SK-MEL-5 (cell line): ENCODE measurements at regions not wholly inside any gene's neighbourhood (a gene's known extent, or its start where the extent isn't known, plus 50 kb on each side); places are given as distances from the start of the nearest gene placed in this dataset.

Experiments used
- DNase-seq: peaks from one replicate; pipeline ENCODE4 v3.0.0-alpha.2; 2016; ENCODE audit warnings: low read depth, low spot score
- in situ Hi-C: cut with HindIII; loops from 2 replicates; pipeline ENCODE4 v1.10.0; 2016; ENCODE audit warnings: low sequenced_read_pairs, high pct_unique_total_duplicates, low pct_unique_long_range_greater_than_20kb

GRCh38 chr15:99440551-99441443, 125.0 kb upstream of the MEF2A start:
- in situ Hi-C loops, result no loop called here
- DNase-seq, result no peak

DNA sequence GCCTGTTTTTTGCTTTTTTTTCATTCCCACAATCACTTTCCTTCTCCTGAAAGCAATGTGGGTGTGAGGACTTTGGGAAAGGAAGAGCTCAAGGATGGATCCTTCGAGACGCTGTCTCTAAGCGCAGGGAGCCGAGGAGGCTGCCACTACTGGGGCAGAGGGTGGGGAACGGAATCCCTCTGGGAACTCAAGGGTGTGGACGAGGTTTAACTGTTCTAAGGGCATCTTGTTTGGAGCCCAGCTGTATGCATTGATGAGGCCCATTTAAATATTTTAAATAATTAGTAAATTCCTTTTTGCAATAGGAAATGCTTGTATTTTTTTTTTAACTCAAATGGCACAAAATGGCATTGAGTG, 124.4 kb upstream of the MEF2A start:
- in situ Hi-C loops, result no loop called here

DNA sequence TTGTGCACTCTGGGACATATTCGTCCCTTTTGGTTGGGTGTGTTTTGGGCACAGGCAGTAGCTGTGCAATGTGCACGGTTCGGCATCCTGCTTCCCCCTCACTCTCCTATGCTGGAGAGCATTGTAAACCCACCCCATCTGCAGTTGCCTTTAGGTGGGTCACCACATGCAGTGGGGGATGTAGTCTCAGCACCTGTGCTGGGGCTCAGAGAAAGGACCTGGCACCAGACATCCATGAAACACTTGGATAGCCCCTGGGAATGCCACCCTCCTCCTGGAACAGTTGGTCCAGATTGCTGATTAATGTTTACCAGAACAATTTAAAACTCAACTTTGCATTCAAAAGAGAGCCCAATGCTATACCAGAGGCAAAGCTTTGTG, 123.9 kb upstream of the MEF2A start:
- in situ Hi-C loops, result no loop called here
- DNase-seq, result no peak

More for the DNA sequence above, 124.4 kb upstream of the MEF2A start:
- no peak for DNase-seq

DNA sequence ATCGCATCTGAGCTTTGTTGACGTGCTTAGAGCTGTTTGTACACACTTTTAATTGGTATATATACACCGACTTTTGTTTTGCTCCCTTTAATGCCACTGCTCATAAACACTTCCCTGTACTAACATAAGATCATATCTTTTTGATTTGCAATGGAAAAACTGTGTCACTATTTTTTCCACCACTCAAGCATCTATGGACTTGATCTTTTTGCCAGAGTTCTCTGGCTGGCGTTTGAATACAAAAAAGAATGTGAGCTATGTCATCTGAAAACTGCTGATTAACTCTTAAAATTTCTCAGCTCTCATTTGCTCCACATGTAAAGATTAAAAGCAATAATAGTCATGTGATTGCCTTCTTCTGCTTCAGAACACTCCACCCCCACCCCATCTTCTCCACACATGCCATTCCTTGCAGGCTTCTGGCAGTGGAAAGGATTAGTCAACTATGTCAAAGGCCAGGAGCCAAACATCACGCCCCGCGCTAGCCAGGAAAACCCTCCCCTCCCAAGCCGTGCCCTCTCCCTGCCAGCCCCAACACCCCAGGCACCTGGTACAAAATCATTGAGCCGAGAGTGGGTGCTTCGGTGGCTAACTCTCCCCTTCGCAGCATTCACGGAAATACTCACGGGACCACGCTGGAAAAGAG, 123.4 kb upstream of the MEF2A start:
- in situ Hi-C loops, result no loop called here
- DNase-seq, result no peak

- in situ Hi-C loops, result no loop called here
- no peak for DNase-seq
These were observed 122.6 kb upstream of the MEF2A start for GRCh38 chr15:99443056-99443756.

DNA sequence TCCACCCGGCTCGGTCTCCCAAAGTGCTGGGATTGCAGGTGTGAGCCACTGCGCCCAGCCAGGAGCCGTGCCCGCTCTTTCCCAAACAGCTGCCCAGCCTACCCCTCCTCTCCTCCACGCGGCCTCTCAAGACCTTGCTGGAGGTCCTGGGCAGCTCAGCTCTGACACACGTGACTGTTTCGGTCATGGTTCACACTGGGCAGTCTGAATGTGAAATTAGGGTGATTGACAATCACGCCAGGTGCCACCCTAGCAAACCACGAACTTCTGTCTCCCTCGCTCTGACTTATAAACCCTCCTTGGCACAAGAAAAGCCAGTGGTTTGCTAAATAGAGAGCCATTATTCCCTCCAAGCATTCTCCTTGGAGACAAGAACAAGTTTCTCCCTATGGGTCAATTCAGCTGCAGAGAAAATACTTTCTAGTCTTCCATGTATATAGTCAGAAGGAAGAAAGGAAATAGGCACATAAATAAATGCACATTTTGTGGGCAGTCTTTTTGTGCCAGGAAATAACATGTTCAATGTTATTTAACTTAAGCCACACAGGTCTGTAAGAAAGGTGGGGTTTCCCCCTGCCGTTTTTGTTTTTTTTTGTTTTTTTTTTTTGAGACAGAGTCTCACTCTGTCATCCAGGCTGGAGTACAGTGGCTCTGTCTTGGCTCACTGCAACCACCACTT, 121.9 kb upstream of the MEF2A start:
- DNase-seq, result no peak
- in situ Hi-C loops, result no loop called here

- DNase-seq, result no peak
These were observed 120.4 kb upstream of the MEF2A start for GRCh38 chr15:99445272-99445850.

GRCh38 chr15:99446565-99447496, 119.0 kb upstream of the MEF2A start:
- DNase-seq, result no peak
- in situ Hi-C loops, result no loop called here

More at GRCh38 chr15:99445272-99445850, 120.4 kb upstream of the MEF2A start:
- in situ Hi-C loops, result no loop called here

GRCh38 chr15:99447497-99448371, 118.0 kb upstream of the MEF2A start:
- in situ Hi-C loops, result no loop called here
- no peak for DNase-seq

GRCh38 chr15:99449514-99449913, 116.3 kb upstream of the MEF2A start:
- in situ Hi-C loops, result no loop called here
- DNase-seq, result no peak

GRCh38 chr15:99450896-99451358, 114.9 kb upstream of the MEF2A start:
- DNase-seq, result no peak
- in situ Hi-C loops, result no loop called here

DNA sequence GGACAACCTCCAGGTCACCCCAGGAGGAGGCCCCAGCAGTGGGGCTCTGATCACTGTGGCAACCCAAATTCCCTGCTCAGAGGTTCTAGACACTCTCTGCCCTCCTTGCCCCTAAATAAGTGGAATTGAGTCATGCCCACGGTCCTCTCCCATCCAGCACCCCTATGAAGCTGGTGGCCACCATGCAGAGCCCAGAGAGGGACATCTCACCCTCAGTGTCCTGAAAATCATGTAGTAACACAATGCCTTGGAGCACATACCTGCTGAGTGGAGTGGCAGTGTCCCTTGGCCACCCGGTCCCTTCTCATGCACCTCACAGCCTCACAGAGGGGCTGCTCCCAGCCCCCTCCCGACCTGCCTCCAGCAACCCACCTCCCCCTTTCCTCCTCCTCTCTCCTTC, 114.3 kb upstream of the MEF2A start:
- in situ Hi-C loops, result no loop called here
- DNase-seq, result no peak

DNA sequence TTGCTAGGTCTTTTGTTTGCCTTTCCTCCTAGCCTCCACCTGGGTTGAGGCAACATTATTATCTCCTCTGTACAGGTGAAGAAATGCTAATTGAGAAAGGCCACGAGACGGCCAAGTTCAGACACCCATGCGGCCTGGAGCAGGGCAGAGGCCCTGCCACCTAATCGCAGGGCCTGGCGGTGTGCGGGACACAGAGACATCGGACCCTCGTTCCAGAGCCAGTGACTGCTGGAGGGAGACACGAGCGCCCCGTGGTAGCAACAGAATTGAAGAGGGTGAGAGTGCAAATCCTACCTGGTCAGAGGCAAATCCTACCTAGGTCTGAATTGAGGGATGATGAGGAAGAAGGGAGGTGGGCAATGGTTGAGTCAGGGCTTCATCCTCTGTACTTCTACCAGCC, 113.8 kb upstream of the MEF2A start:
- DNase-seq, result no peak
- in situ Hi-C loops, result no loop called here

DNA sequence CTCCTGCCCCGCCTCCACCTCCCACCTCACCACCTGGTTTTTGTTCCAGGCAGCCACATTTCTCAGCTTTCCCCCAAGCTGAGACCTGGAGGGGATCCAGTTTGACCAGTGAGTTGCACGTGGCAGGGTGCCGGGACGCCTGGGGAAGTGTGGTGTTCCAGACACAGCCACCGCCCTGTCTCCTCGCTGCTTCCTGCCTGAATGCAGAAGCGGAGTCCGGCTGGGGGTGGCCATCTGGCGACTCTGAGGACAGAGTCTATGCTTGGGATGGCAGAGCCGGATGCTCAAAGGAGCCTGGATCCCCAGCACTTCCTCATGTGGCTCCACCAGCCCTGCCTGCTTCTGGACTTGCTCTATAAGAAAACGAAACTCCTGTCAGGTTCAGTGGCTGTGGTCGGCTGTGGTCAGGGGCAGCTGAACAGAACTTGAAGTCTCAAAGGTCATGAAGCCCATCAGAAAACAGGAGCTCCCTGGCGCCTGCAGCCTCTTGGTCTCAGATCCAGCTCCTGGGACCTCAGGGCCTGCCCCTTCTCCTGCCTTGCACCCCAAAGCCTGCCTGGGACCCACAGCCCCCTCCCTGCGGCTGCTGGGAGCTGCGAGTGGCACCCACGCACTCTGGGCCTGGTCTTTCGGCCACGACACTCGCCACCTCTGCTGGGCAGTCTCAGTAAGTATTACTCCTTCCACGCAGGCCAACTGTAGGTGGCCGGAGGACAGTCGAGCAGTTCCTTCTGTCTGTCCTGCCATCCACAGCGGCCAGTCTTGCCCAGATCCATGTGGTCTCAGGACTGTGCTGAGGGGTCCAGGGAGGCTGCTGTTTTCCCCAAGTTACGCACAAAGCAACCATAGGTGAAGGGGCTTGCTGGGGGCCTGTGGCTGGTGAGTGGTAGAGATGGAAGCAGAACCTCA, 112.8 kb upstream of the MEF2A start:
- in situ Hi-C loops, result no loop called here
- DNase-seq, result no peak

DNA sequence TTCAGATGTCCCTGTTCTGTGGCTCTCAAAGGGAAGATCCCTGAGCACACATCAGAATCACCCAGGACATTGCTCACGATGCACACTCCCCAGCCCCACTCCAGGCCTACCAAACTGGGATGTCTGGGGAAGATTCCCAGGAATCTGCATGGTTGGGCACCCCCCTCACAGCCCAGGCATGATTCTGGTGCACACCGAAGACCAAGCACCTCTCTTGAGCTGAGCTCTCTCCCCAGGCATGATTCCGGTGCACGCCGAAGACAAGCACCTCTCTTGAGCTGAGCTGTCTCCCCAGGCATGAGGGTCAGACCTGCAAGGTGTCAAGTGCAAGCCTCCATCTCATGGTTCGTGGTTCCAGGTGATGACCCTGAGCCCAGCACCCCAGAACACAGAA, 112.2 kb upstream of the MEF2A start:
- in situ Hi-C loops, result no loop called here
- no peak for DNase-seq
